K562 (cell line): ENCODE measurements at regions not wholly inside any gene's neighbourhood (a gene's known extent, or its start where the extent isn't known, plus 50 kb on each side); places are given as distances from the start of the nearest gene placed in this dataset.

Experiments
- CBX5 ChIP-seq: IDR thresholded peaks from 2 replicates; pipeline ENCODE4 v1.6.1; 2014; ENCODE audit warnings: low read depth, borderline replicate concordance
- CEBPB ChIP-seq: fragments of 450-650 bp; IDR thresholded peaks from 2 replicates; pipeline ENCODE4 v1.6.1; 2016; ENCODE audit warnings: missing genetic modification characterization, missing compliant biosample characterization
- CHD2 ChIP-seq: IDR thresholded peaks from 2 replicates; pipeline ENCODE4 v1.6.1; 2011; ENCODE audit warnings: low read depth, low read length
- CREB1 ChIP-seq, 2 experiments: sonication (generic) in 1 of 2; formaldehyde crosslinking in 1 of 2; IDR thresholded peaks; 2 replicates each; pipeline versions ENCODE4 v1.6.1 to v1.8.0; 2012 to 2022; ENCODE audit warnings: inconsistent platforms in 1 of 2, mild to moderate bottlenecking in 1 of 2, missing genetic modification reagents in 1 of 2, moderate library complexity in 1 of 2
- CTCF ChIP-seq, 3 experiments: IDR thresholded peaks in 2 of 3; conservative IDR thresholded peaks in 1 of 3; 2 replicates each; pipeline ENCODE4 v1.5.1; 2011 to 2012; ENCODE audit warnings: low read length in 3 of 3, mild to moderate bottlenecking in 3 of 3, control low read depth in 2 of 3, improper control_type of control experiment in 1 of 3, inconsistent platforms in 1 of 3, low read depth in 1 of 3, mixed read lengths in 1 of 3, moderate library complexity in 1 of 3; ENCODE audit not compliant: insufficient read depth in 2 of 3
- EZH2 ChIP-seq: IDR thresholded peaks from 2 replicates; pipeline ENCODE4 v1.6.1; 2012; ENCODE audit warnings: low read depth, mild to moderate bottlenecking, inconsistent platforms, low read length, borderline replicate concordance
- HNRNPL ChIP-seq: fragments of 200-400 bp; formaldehyde crosslinking; IDR thresholded peaks from 2 replicates; pipeline ENCODE4 v1.6.1; 2017; ENCODE audit warnings: low read depth, mild to moderate bottlenecking, low read length
- POLR2AphosphoS5 ChIP-seq: IDR thresholded peaks from 2 replicates; pipeline ENCODE4 v1.6.1; 2011; ENCODE audit warnings: mild to moderate bottlenecking, low read depth, low read length, moderate library complexity; ENCODE audit not compliant: control insufficient read depth, insufficient read depth
- PTBP1 ChIP-seq: fragments of 200-400 bp; formaldehyde crosslinking; IDR thresholded peaks from 2 replicates; pipeline ENCODE4 v1.6.1; 2017; ENCODE audit warnings: low read depth, low read length
- SP2 ChIP-seq: IDR thresholded peaks from 2 replicates; pipeline ENCODE4 v1.6.1; 2011; ENCODE audit warnings: mild to moderate bottlenecking, low read depth, low read length, moderate library complexity; ENCODE audit not compliant: poor library complexity, severe bottlenecking; ENCODE audit errors: extremely low read depth
- YY1 ChIP-seq, 3 experiments: IDR thresholded peaks; 2 replicates each; pipeline ENCODE4 v1.6.1; 2011; ENCODE audit warnings: low read length in 2 of 3, mild to moderate bottlenecking in 2 of 3, moderate library complexity in 2 of 3, borderline replicate concordance in 1 of 3, control low read depth in 1 of 3, low read depth in 1 of 3; ENCODE audit not compliant: insufficient read depth in 3 of 3, insufficient replicate concordance in 2 of 3, control insufficient read depth in 1 of 3, insufficient read length in 1 of 3; ENCODE audit errors: extremely low read depth in 1 of 3
- TF ChIP-seq, protein P1 (sequence below): sonication (generic); formaldehyde crosslinking; IDR thresholded peaks from 2 replicates; pipeline ENCODE4 v1.8.0; 2022; ENCODE audit warnings: missing genetic modification reagents, mild to moderate bottlenecking, borderline replicate concordance
- TF ChIP-seq, protein P2 (sequence below): IDR thresholded peaks from 2 replicates; pipeline ENCODE4 v1.6.1; 2012; ENCODE audit warnings: low read depth, low read length, improper control_type of control experiment, borderline replicate concordance

- TF ChIP-seq POLR2AphosphoS5 (no peak), PTBP1 (no peak), CBX5 (no peak), EZH2 (no peak), CTCF (IDR thresholded peaks at IDR 0.05 in 2 of 3, conservative IDR thresholded peaks at IDR 0.05 in 1 of 3; ENCODE audit: insufficient read depth in 2 of 3, low read depth in 1 of 3, low read length in 3 of 3) (no peak), CEBPB (no peak), HNRNPL (no peak), CHD2 (no peak), YY1 (IDR thresholded peaks at IDR 0.05; ENCODE audit: borderline replicate concordance in 1 of 3, control insufficient read depth in 1 of 3, extremely low read depth in 1 of 3, insufficient read depth in 3 of 3, insufficient read length in 1 of 3, insufficient replicate concordance in 2 of 3, low read depth in 1 of 3, low read length in 2 of 3) (no peak), CREB1 (IDR thresholded peaks at IDR 0.05) (no peak), CREB1 (CRISPR knock-in tag; IDR thresholded peaks at IDR 0.05) (no peak), SP2 (no peak)
- TF ChIP-seq, protein P1, sequence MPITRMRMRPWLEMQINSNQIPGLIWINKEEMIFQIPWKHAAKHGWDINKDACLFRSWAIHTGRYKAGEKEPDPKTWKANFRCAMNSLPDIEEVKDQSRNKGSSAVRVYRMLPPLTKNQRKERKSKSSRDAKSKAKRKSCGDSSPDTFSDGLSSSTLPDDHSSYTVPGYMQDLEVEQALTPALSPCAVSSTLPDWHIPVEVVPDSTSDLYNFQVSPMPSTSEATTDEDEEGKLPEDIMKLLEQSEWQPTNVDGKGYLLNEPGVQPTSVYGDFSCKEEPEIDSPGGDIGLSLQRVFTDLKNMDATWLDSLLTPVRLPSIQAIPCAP (CRISPR knock-in tag): no peak
- TF ChIP-seq, protein P2, sequence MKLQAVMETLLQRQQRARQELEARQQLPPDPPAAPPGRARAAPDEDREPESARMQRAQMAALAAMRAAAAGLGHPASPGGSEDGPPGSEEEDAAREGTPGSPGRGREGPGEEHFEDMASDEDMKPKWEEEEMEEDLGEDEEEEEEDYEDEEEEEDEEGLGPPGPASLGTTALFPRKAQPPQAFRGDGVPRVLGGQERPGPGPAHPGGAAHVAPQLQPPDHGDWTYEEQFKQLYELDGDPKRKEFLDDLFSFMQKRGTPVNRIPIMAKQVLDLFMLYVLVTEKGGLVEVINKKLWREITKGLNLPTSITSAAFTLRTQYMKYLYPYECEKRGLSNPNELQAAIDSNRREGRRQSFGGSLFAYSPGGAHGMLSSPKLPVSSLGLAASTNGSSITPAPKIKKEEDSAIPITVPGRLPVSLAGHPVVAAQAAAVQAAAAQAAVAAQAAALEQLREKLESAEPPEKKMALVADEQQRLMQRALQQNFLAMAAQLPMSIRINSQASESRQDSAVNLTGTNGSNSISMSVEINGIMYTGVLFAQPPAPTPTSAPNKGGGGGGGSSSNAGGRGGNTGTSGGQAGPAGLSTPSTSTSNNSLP: no peak
These were observed 74.0 kb upstream of the TRPC7 start for GRCh38 chr5:136439367-136439766.
